Common myeloid progenitor, CD34-positive (primary cell): ENCODE measurements at regions not wholly inside any gene's neighbourhood (a gene's known extent, or its start where the extent isn't known, plus 50 kb on each side); places are given as distances from the start of the nearest gene placed in this dataset.
"Not testable (repeated sequence)": the region's sequence is repeated elsewhere in the genome, so short reads cannot be mapped to it uniquely, and the experiment has no call there.

ENCODE experiments used
- CTCF ChIA-PET: fragments of 350-600 bp; sonication (Branson Sonifier 250); formaldehyde crosslinking; loops from one replicate; lab custom pipeline; 2021; ENCODE audit warnings: antibody characterized with exemption; lab: Charles Lee
- POLR2A ChIA-PET: fragments of 350-600 bp; sonication (Branson Sonifier 250); formaldehyde crosslinking; loops from one replicate; lab custom pipeline; 2021; ENCODE audit warnings: antibody characterized with exemption; lab: Charles Lee
- DNase-seq, 3 donors: peaks; one replicate each; pipeline versions ENCODE4 v3.0.0 to v3.0.0-alpha.2; 2013
- H3K27ac ChIP-seq, 2 experiments: 1 replicate in 1 of 2; 2 replicates in 1 of 2; pipeline ENCODE4 v1.7.0; 2013; ENCODE audit warnings: inconsistent platforms in 2 of 2, low read length in 2 of 2, mild to moderate bottlenecking in 2 of 2, low read depth in 1 of 2, moderate library complexity in 1 of 2; ENCODE audit not compliant: severe bottlenecking in 2 of 2, insufficient read depth in 1 of 2, poor library complexity in 1 of 2
- H3K27me3 ChIP-seq, 5 experiments: replicated peaks in 2 of 5; 1 replicate in 3 of 5; 2 replicates in 2 of 5; pipeline versions ENCODE4 v1.6.1 to v1.7.0; 2013; ENCODE audit warnings: low read length in 4 of 5, mild to moderate bottlenecking in 2 of 5, moderate library complexity in 2 of 5, inconsistent platforms in 1 of 5; ENCODE audit not compliant: insufficient read depth in 5 of 5, control insufficient read depth in 4 of 5
- H3K36me3 ChIP-seq, 4 experiments: 1 replicate in 2 of 4; 2 replicates in 2 of 4; pipeline versions ENCODE4 v1.6.1 to v1.7.0; 2013; ENCODE audit warnings: low read length in 3 of 4, control low read depth in 1 of 4, mild to moderate bottlenecking in 1 of 4; ENCODE audit not compliant: control insufficient read depth in 4 of 4, insufficient read depth in 4 of 4
- H3K4me1 ChIP-seq, 4 experiments: 1 replicate in 3 of 4; 2 replicates in 1 of 4; pipeline versions ENCODE4 v1.6.1 to v1.7.1; 2013; ENCODE audit warnings: low read length in 3 of 4, mild to moderate bottlenecking in 3 of 4, control low read depth in 1 of 4, inconsistent platforms in 1 of 4, moderate library complexity in 1 of 4; ENCODE audit not compliant: control insufficient read depth in 4 of 4, insufficient read depth in 4 of 4; ENCODE audit errors: control extremely low read depth in 1 of 4
- H3K4me3 ChIP-seq, 7 experiments: 1 replicate in 4 of 7; 2 replicates in 3 of 7; pipeline versions ENCODE4 v1.5.1 to v1.7.0; 2013; ENCODE audit warnings: mild to moderate bottlenecking in 7 of 7, low read length in 6 of 7, moderate library complexity in 6 of 7, inconsistent platforms in 2 of 7, low read depth in 2 of 7, control low read depth in 1 of 7; ENCODE audit not compliant: insufficient read depth in 4 of 7, control insufficient read depth in 1 of 7; ENCODE audit errors: extremely low read depth in 1 of 7
- H3K9me3 ChIP-seq, 5 experiments: 1 replicate in 4 of 5; 2 replicates in 1 of 5; pipeline versions ENCODE4 v1.6.1 to v1.7.1; 2013; ENCODE audit warnings: low read length in 4 of 5, mild to moderate bottlenecking in 2 of 5, inconsistent platforms in 1 of 5, low read depth in 1 of 5, moderate library complexity in 1 of 5; ENCODE audit not compliant: control insufficient read depth in 4 of 5, insufficient read depth in 2 of 5; ENCODE audit errors: control extremely low read depth in 1 of 5
- WGBS: methylation state at CpG from one replicate; pipeline ENCODE4 v1.1.5; 2013; ENCODE audit not compliant: insufficient coverage; 5-methylcytosine and 5-hydroxymethylcytosine counted together

- Histone ChIP-seq H3K4me1 (no peaks in the 10 kb centered on the region), H3K27ac (no peak overlapping the region), H3K9me3 (no peaks in the 10 kb centered on the region), H3K36me3 (no peaks in the 10 kb centered on the region), H3K27me3 (peaks cover 0 to 4% (median 2%) of the 10 kb centered on the region in 5 experiments), H3K4me3 (no peak overlapping the region)
- POLR2A ChIA-PET: no interaction called here
- DNase-seq: no peak
- CTCF ChIA-PET: interaction anchor here (1.1 kb wide), 1 partner anchor 408 kb away, joined by 4 read pairs; no protein-coding TSS in a partner anchor
- no CpG with 5 or more reads among the region's 1 CpG for WGBS
These were observed 251.0 kb upstream of the MGAT5 start for GRCh38 chr2:134002921-134003320.

- Histone ChIP-seq H3K9me3 (no peaks in the 10 kb centered on the region), H3K27ac (no peak overlapping the region), H3K36me3 (no peaks in the 10 kb centered on the region), H3K4me3 (no peak overlapping the region), H3K4me1 (no peaks in the 10 kb centered on the region), H3K27me3 (peaks cover 0 to 4% (median 2%) of the 10 kb centered on the region in 5 experiments)
- DNase-seq: no peak
- ChIA-PET POLR2A (no interaction called here), CTCF (no interaction called here)
- WGBS: no CpG with 5 or more reads among the region's 1 CpG
These were observed 249.4 kb upstream of the MGAT5 start for GRCh38 chr2:134004467-134004866.

GRCh38 chr2:134008837-134009236, 245.0 kb upstream of the MGAT5 start:
- Histone ChIP-seq H3K9me3 (no peaks in the 10 kb centered on the region), H3K4me3 (no peak overlapping the region), H3K4me1 (no peaks in the 10 kb centered on the region), H3K27ac (no peak overlapping the region), H3K36me3 (no peaks in the 10 kb centered on the region), H3K27me3 (no peaks in the 10 kb centered on the region)
- DNase-seq: no peak
- ChIA-PET CTCF (no interaction called here), POLR2A (interaction anchor here (0.6 kb wide), 1 partner anchor 9 kb away, joined by 5 read pairs; no protein-coding TSS in a partner anchor)
- WGBS: no CpG with 5 or more reads among the region's 1 CpG

GRCh38 chr2:134009440-134009839, 244.4 kb upstream of the MGAT5 start:
- Histone ChIP-seq H3K4me1 (no peaks in the 10 kb centered on the region), H3K27me3 (no peaks in the 10 kb centered on the region), H3K36me3 (no peaks in the 10 kb centered on the region), H3K4me3 (no peak overlapping the region), H3K27ac (no peak overlapping the region), H3K9me3 (no peaks in the 10 kb centered on the region)
- ChIA-PET CTCF (no interaction called here), POLR2A (no interaction called here)
- DNase-seq: no peak
- WGBS: 89% methylated on average over 8 of the region's 8 CpGs

- POLR2A ChIA-PET, DNase-seq, CTCF ChIA-PET: not testable (repeated sequence)
These were observed 244.0 kb upstream of the MGAT5 start for GRCh38 chr2:134009906-134010305.

GRCh38 chr2:134011936-134012586, 241.8 kb upstream of the MGAT5 start:
- Histone ChIP-seq H3K36me3 (no peaks in the 10 kb centered on the region), H3K4me3 (no peak overlapping the region), H3K27ac (no peak overlapping the region), H3K4me1 (no peaks in the 10 kb centered on the region), H3K9me3 (no peaks in the 10 kb centered on the region), H3K27me3 (peaks cover 0 to 2% (median 0%) of the 10 kb centered on the region in 5 experiments)
- CTCF ChIA-PET: no interaction called here
- no peak for DNase-seq
- POLR2A ChIA-PET: no interaction called here
- 96% methylated on average over 4 of the region's 6 CpGs for WGBS

More at GRCh38 chr2:134009906-134010305, 244.0 kb upstream of the MGAT5 start:
- not testable (repeated sequence) for H3K9me3 ChIP-seq, H3K4me1 ChIP-seq, H3K27ac ChIP-seq, H3K36me3 ChIP-seq, H3K27me3 ChIP-seq, H3K4me3 ChIP-seq
- 82% methylated on average over 7 of the region's 17 CpGs for WGBS

- CTCF ChIA-PET: no interaction called here
- DNase-seq: no peak
- 100% methylated on average over 1 of the region's 3 CpGs for WGBS
- Histone ChIP-seq H3K9me3 (no peaks in the 10 kb centered on the region), H3K36me3 (no peaks in the 10 kb centered on the region), H3K27ac (no peak overlapping the region), H3K27me3 (peaks cover 0 to 2% (median 0%) of the 10 kb centered on the region in 5 experiments), H3K4me1 (no peaks in the 10 kb centered on the region), H3K4me3 (no peak overlapping the region)
- POLR2A ChIA-PET: no interaction called here
These were observed 239.5 kb upstream of the MGAT5 start for GRCh38 chr2:134014196-134014960.
